HG03064 (cell line): ENCODE measurements at regions not wholly inside any gene's neighbourhood (a gene's known extent, or its start where the extent isn't known, plus 50 kb on each side); places are given as distances from the start of the nearest gene placed in this dataset.

Experiments used
- ATAC-seq: cut with Tn5 transposase; IDR thresholded peaks from one replicate; pipeline ENCODE4 v1.9.1; 2021; ENCODE audit warnings: low read depth; ENCODE audit not compliant: unreplicated experiment

DNA sequence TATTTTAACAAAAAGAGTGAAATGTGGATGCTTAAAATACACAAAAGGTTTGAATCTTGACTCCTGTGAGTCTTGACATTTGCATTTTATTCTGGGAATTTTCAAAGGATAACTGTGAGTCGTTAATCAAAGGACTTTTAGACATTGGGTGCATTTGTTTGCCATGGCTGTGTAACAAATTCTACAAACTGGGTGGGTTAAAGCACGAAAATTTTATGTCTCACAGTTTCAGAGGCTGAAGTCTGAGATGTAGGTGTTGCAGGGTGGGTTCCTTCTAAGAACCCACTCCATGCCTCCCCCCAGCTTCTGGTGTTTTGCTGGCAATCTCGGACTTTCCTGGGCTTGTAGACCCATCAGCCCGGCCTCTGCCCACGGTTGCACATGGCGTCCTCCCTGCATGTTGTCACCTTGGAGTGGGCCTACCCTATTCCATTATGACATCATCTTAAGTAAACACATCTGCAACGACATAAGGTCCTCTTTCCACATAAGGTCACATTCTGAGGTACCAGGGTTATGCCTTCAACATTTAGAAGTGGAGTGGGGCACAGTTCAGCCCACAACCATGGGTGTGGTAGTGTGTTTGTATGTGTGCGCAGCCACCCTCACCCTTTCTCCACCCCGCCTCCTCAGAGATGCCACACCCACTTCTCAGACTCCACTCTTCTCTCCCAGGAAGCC, 113.1 kb downstream of the FOXA2 start:
- ATAC-seq, result no peak

- no peak for ATAC-seq
These were observed 113.7 kb downstream of the FOXA2 start for GRCh38 chr20:22470620-22471026.

GRCh38 chr20:22466447-22467171, 117.8 kb downstream of the FOXA2 start:
- no peak for ATAC-seq

DNA sequence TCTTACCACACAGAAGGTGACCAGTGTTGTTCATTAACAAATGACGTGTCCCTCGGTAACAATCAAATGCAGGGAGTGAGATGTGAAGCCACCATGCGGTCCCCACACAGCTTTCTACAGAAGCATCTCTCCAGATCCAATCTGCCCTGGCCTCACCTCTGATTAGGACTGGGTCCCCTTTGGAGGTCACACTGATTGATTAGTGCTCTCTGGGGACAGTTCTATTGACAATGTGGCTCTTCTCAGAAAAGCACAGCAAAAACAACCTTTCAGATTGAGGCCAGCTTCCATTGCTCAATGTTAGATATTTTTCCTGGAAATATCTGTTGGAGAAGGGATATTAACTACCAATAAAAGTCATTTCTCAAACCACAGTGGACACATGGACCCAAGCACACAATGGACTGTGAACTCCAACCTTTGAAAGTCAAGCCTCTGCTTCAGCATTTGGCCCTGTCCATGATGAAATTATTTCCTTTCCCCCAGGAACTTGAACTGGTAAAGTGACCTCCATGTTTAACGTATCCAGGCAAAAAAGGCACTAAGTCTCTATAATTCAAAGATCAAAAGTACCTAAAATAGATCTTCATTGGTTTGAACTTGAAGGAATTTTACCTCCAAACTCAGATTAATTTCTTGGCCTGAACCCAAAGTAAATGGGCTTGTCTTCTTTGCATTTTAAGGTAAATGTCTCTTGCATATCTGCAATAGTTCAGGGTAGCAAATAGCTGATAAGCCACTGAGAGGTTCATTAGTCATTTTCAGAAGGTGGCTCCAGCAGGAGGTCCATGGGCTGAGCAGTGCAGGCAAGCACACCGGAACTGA, 118.5 kb downstream of the FOXA2 start:
- no peak for ATAC-seq

GRCh38 chr20:22464312-22465003, 119.9 kb downstream of the FOXA2 start:
- ATAC-seq, result no peak

- ATAC-seq, result no peak
These were observed 121.1 kb downstream of the FOXA2 start for GRCh38 chr20:22462975-22463914.

GRCh38 chr20:22460803-22461202, 123.6 kb downstream of the FOXA2 start:
- no peak for ATAC-seq

DNA sequence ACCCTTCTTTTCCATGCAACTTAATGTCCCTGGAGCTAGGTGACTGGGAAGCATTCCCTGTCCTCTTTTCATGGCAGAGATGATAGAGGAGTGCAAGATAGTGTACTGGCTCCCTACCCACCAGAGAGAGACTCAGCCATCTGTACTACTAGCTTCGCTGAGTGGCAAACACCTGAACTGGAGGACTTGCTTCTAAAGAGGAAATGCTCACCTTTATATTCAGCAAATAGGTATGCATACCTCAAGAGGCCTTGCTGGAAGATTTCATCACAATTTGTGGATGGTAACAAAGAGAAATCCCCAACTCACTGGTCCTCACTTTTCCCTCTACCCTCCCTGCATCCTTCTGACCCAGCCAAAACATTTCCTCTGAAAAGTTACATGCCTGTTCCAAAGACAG, 124.1 kb downstream of the FOXA2 start:
- ATAC-seq, result no peak

- no peak for ATAC-seq
These were observed 124.6 kb downstream of the FOXA2 start for GRCh38 chr20:22459754-22460153.

DNA sequence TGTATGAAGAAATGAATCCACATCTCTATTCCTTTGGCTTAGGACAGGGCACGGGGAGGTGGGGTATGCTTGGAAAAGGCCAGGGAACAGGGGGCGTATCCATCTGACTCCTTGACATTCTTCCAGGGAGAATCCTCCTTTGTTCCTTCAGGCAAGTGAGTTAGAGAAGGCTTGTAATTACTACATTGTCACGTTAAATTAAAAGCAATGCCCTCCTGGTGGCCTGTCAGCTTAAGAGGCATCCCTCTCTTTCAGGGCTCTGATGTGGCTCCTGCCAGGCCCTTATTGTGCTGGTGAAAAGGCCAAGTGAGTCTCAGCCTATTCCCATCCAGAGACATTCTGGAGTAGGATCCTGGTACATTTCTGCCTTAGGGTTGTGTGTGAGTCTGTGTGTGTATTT, 128.3 kb downstream of the FOXA2 start:
- ATAC-seq, result no peak

GRCh38 chr20:22455259-22455658, 129.1 kb downstream of the FOXA2 start:
- ATAC-seq, result no peak

DNA sequence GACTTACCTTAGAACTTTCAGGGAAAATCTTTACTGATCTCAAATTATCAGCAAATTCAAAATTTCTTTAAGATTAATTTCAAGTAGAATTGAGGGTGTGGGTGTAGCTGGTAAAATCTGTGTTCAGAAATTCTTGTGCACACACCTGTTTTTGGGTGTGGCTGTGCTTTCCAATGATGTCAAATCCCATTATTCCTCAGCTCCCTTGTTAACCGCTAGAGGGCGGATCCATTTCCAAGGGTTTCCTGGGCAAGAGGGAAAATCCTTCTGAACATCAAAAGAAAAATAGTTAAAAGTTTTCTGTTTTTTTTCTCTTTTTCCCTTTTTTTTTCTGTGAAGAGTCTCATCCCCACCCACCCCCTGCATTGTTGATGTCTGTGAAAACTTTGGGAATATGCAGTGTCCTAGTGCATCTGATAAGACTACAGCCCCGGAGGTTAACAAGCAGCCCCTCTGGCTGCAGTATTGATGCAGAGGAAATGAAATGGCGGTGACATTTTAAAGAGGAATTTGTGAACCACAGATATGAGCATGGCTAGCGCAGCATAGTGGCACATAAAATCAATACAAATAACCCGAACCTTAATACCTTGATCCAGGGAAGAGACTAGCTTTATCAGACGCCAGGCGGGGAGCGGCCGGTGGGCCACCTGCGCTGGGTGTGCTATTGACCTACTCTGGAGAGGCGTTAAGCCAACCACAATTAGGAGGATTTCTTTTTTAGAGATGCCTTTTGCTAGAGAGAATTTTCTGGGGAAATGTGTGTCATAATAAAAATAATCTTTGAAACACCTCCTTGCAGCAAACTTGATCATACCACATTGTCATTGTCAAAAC, 130.9 kb downstream of the FOXA2 start:
- no peak for ATAC-seq

GRCh38 chr20:22452442-22453011, 131.8 kb downstream of the FOXA2 start:
- ATAC-seq, result no peak

DNA sequence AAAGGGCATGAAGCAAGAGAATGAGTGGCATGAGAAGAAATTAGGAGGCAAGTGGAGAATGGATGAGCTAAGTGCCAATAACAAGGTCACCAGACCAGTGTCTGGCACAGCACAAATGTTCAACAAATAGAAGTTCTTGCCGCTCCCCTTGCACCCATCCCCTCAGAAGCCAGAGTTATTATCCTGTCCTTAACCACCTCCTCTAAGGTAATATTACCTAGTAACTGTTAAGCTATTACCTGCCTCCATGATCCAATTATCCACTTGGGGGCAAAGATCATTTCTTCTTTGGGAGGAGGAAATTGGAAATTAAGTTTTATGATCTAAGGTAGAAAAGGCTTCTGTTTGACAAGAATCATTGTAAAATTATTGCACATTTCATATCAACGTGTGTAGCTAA, 133.8 kb downstream of the FOXA2 start:
- ATAC-seq, result no peak

DNA sequence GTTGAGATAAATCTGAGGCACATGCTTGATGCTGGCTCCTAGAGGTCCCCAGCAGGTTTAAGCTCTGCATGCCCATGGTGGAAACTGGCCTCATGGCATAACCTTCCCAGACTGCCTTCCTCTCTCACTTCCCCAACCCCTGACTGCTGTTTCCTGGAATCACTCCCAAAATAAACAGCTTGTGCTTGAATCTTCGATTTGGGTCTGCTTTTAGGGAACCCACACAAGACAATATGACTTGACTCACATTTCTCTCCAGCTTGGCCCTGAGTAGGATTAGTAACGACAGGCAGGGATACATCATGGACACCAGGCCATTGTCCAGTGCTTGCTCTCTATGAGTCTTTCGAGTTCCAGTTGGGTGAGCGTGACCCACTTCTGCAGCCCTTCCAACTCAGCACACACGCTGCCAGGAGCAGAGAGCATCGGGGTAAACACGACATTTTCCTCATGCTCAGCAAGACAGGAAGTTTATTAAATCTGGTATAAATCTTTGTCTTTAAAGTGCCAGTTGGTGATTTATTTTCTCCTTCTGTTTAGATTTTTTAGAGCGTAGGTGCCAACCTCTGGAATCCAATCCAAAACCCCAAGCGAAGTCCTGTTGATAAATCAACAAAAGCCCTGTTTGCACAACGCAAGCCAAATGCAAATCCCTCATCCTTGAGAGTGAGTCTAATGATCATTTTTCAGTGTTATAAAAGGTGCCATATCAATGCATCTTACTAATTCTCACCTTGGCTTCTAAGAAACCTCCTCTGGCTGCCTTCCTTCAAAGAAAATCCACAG, 135.0 kb downstream of the FOXA2 start:
- ATAC-seq, result no peak

DNA sequence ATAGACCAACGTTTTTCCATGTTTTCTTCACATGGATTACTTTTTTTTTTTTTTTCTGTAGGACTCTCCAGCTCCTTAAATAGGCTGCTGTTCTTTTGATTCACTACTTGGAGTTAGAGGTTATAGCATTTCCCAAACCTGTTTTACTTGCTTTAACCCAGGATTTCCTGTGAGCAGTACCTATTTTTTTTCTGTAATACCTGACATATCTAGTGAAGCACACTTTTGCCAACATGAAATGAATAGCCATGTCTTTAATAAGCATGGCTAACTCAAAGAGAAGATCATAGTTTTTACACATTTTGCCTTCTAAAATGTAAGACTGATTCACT, 137.0 kb downstream of the FOXA2 start:
- no peak for ATAC-seq

DNA sequence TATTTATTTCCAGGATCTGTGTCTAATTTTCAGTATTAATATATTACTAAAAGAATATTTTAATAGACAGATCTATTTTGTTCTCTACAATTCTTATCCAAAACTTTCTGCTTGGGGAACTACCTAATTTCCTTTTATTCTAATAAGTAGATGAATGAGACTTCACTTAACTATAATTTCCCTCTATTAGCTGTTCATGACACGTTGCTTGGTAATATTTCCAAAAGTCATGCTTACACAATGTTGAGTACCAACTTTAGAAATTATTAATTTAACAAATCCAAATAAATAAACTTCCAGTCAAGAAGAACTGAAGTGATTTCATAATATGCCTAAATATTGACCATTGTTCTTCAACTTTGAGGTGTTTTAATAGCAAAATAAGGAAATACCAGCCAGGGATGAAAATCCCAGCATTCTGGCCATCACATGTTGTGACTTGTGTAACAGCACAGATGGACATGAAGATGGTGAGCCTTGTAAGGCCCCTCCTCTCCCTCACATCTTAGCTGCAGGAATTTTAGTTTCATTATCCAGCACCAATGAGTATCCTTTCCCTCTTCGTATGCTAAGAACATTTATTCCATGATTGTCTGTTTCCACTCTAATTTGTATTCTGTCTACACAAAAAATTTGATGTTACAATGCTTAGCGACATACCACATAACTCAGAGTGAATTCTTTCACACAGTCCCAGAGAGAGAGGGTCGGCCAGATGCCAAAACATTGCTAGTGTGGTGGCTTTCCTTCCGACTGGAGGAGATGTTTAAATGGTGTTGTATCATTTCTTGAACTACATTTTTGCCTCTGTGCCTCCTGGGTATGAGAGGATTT, 137.5 kb downstream of the FOXA2 start:
- no peak for ATAC-seq
